C4-2B (cell line): ENCODE measurements at regions not wholly inside any gene's neighbourhood (a gene's known extent, or its start where the extent isn't known, plus 50 kb on each side); places are given as distances from the start of the nearest gene placed in this dataset.

Experiments used
- CTCF ChIP-seq: fragments of 450-650 bp; conservative IDR thresholded peaks from 2 replicates; pipeline ENCODE4 v1.5.1; 2017; ENCODE audit warnings: mild to moderate bottlenecking
- ZFX ChIP-seq: fragments of 450-650 bp; IDR thresholded peaks from 2 replicates; pipeline ENCODE4 v1.6.1; 2017

- no peak for TF ChIP-seq CTCF
- TF ChIP-seq ZFX, result no peak
Observed at GRCh38 chr7:91416155-91416865, 152.1 kb downstream of the FZD1 start.
